Fibroblast of skin of scalp (primary cell): ENCODE measurements at regions not wholly inside any gene's neighbourhood (a gene's known extent, or its start where the extent isn't known, plus 50 kb on each side); places are given as distances from the start of the nearest gene placed in this dataset.

Experiments used
- DNase-seq: peaks from one replicate; pipeline ENCODE4 v3.0.0-alpha.2; 2013

GRCh38 chr16:61313931-61314330 is 722.3 kb downstream of the CDH8 start:
- no peak for DNase-seq

- no peak for DNase-seq
Observed at GRCh38 chr16:61309386-61309785, 726.9 kb downstream of the CDH8 start.

GRCh38 chr16:61306204-61306603 is 730.0 kb downstream of the CDH8 start:
- DNase-seq = no peak

- DNase-seq = no peak
Observed at GRCh38 chr16:61296814-61297213, 739.4 kb downstream of the CDH8 start.

- no peak for DNase-seq
Observed at GRCh38 chr16:61296305-61296704, 739.9 kb downstream of the CDH8 start.

- DNase-seq = peak; percentile 14
Observed at GRCh38 chr16:61295311-61295710, 740.9 kb downstream of the CDH8 start.

GRCh38 chr16:61289141-61289540 is 747.1 kb downstream of the CDH8 start:
- DNase-seq = no peak

GRCh38 chr16:61277849-61278248 is 758.4 kb downstream of the CDH8 start:
- no peak for DNase-seq

- DNase-seq = no peak
Observed at GRCh38 chr16:61274211-61274610, 762.0 kb downstream of the CDH8 start.

- no peak for DNase-seq
Observed at GRCh38 chr16:61270726-61271125, 765.5 kb downstream of the CDH8 start.

GRCh38 chr16:61263400-61263799 is 772.8 kb downstream of the CDH8 start:
- no peak for DNase-seq

GRCh38 chr16:61261315-61261714 is 774.9 kb downstream of the CDH8 start:
- DNase-seq = no peak

- no peak for DNase-seq
Observed at GRCh38 chr16:61246592-61246991, 789.6 kb downstream of the CDH8 start.

- DNase-seq = no peak
Observed at GRCh38 chr16:61243954-61244353, 792.3 kb downstream of the CDH8 start.

GRCh38 chr16:61237884-61238485 is 798.3 kb downstream of the CDH8 start:
- no peak for DNase-seq

- peak; percentile 2 for DNase-seq
Observed at GRCh38 chr16:61233713-61234112, 802.5 kb downstream of the CDH8 start.

- no peak for DNase-seq
Observed at GRCh38 chr16:61228371-61228770, 807.9 kb downstream of the CDH8 start.

- no peak for DNase-seq
Observed at GRCh38 chr16:61215605-61216004, 820.6 kb downstream of the CDH8 start.

- no peak for DNase-seq
Observed at GRCh38 chr16:61214780-61215179, 821.5 kb downstream of the CDH8 start.

- DNase-seq = no peak
Observed at GRCh38 chr16:61210076-61210475, 826.2 kb downstream of the CDH8 start.

GRCh38 chr16:61195006-61195405 is 841.2 kb downstream of the CDH8 start:
- no peak for DNase-seq

GRCh38 chr16:61194573-61194972 is 841.7 kb downstream of the CDH8 start:
- no peak for DNase-seq

- peak; percentile 4 for DNase-seq
Observed at GRCh38 chr16:61182391-61182790, 853.8 kb downstream of the CDH8 start.

GRCh38 chr16:61181982-61182381 is 854.3 kb downstream of the CDH8 start:
- no peak for DNase-seq

GRCh38 chr16:61179561-61179960 is 856.7 kb downstream of the CDH8 start:
- DNase-seq = no peak
